ENCODE measurements at regions not wholly inside any gene's neighbourhood (a gene's known extent, or its start where the extent isn't known, plus 50 kb on each side); places are given as distances from the start of the nearest gene placed in this dataset.

GRCh38 chr3:16081661-16082060 lies 92.8 kb upstream of the GALNT15 start:
- TF ChIP-seq, protein P1, sequence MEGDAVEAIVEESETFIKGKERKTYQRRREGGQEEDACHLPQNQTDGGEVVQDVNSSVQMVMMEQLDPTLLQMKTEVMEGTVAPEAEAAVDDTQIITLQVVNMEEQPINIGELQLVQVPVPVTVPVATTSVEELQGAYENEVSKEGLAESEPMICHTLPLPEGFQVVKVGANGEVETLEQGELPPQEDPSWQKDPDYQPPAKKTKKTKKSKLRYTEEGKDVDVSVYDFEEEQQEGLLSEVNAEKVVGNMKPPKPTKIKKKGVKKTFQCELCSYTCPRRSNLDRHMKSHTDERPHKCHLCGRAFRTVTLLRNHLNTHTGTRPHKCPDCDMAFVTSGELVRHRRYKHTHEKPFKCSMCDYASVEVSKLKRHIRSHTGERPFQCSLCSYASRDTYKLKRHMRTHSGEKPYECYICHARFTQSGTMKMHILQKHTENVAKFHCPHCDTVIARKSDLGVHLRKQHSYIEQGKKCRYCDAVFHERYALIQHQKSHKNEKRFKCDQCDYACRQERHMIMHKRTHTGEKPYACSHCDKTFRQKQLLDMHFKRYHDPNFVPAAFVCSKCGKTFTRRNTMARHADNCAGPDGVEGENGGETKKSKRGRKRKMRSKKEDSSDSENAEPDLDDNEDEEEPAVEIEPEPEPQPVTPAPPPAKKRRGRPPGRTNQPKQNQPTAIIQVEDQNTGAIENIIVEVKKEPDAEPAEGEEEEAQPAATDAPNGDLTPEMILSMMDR (IDR thresholded peaks at IDR 0.05), result no peak
- no peak for TF ChIP-seq POLR2A (IDR thresholded peaks at IDR 0.05)

Data from prostate gland (tissue), 2 donors.